GM19035 (cell line): ENCODE measurements at regions not wholly inside any gene's neighbourhood (a gene's known extent, or its start where the extent isn't known, plus 50 kb on each side); places are given as distances from the start of the nearest gene placed in this dataset.

Experiments
- ATAC-seq: cut with Tn5 transposase; IDR thresholded peaks from one replicate; pipeline ENCODE4 v1.9.1; 2021; ENCODE audit not compliant: unreplicated experiment

- ATAC-seq, result no peak
Measured at GRCh38 chr2:151087377-151087776, 174.3 kb downstream of the RBM43 start.

- no peak for ATAC-seq
Measured at GRCh38 chr2:151085181-151085611, 176.5 kb downstream of the RBM43 start.

GRCh38 chr2:151083856-151084795 lies 177.5 kb downstream of the RBM43 start:
- ATAC-seq, result no peak

GRCh38 chr2:151078889-151079288 lies 182.8 kb downstream of the RBM43 start:
- ATAC-seq, result no peak

GRCh38 chr2:151071906-151072305 lies 189.8 kb downstream of the RBM43 start:
- ATAC-seq, result no peak

- no peak for ATAC-seq
Measured at GRCh38 chr2:151071382-151071781, 190.3 kb downstream of the RBM43 start.

GRCh38 chr2:151070253-151070652 lies 191.4 kb downstream of the RBM43 start:
- no peak for ATAC-seq

- ATAC-seq, result no peak
Measured at GRCh38 chr2:151067658-151068369, 193.8 kb downstream of the RBM43 start.

- no peak for ATAC-seq
Measured at GRCh38 chr2:151063271-151063670, 198.4 kb downstream of the RBM43 start.

- no peak for ATAC-seq
Measured at GRCh38 chr2:151060287-151060686, 201.4 kb downstream of the RBM43 start.

GRCh38 chr2:151056870-151057269 lies 204.8 kb downstream of the RBM43 start:
- no peak for ATAC-seq

GRCh38 chr2:151053661-151053990 lies 208.0 kb downstream of the RBM43 start:
- ATAC-seq, result no peak

- no peak for ATAC-seq
Measured at GRCh38 chr2:151052850-151053660, 208.6 kb downstream of the RBM43 start.

- ATAC-seq, result peak; percentile 91
Measured at GRCh38 chr2:151051574-151052220, 210.0 kb downstream of the RBM43 start.

GRCh38 chr2:151049746-151050145 lies 211.9 kb downstream of the RBM43 start:
- no peak for ATAC-seq

- ATAC-seq, result no peak
Measured at GRCh38 chr2:151048331-151049054, 213.2 kb downstream of the RBM43 start.

- no peak for ATAC-seq
Measured at GRCh38 chr2:151043484-151043883, 218.2 kb downstream of the RBM43 start.

- ATAC-seq, result no peak
Measured at GRCh38 chr2:151042964-151043363, 218.7 kb downstream of the RBM43 start.

GRCh38 chr2:151040039-151040438 lies 221.6 kb downstream of the RBM43 start:
- ATAC-seq, result no peak

GRCh38 chr2:151038516-151038915 lies 223.1 kb downstream of the RBM43 start:
- no peak for ATAC-seq
